ENCODE measurements at regions not wholly inside any gene's neighbourhood (a gene's known extent, or its start where the extent isn't known, plus 50 kb on each side); places are given as distances from the start of the nearest gene placed in this dataset.
"Not testable (repeated sequence)": the region's sequence is repeated elsewhere in the genome, so short reads cannot be mapped to it uniquely, and the experiment has no call there.

DNA sequence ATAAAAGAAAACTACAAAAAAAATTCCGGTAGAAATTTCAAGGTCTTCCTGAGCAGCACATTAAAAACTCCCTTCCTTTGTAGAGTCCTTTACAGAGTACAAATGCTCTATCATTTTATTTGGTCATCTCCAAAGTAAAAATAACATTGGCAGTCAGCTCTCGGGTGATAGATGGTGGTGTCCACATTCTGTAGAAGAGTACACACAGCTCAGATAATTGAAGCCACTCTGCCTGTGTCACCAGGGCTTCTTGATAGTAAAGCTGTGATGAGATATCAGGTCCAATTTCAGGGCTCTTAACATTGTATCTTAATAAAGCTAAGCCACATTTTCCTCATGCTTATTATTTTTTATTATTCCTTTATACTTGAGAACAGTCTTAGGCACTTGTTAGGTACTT is 371.6 kb downstream of the TAFA4 start:
- no peak for DNase-seq (ENCODE audit: low read depth)
- H3K4me3 ChIP-seq (ENCODE audit: low read depth, low read length) = no peak overlapping the region
- TF ChIP-seq, protein P1, sequence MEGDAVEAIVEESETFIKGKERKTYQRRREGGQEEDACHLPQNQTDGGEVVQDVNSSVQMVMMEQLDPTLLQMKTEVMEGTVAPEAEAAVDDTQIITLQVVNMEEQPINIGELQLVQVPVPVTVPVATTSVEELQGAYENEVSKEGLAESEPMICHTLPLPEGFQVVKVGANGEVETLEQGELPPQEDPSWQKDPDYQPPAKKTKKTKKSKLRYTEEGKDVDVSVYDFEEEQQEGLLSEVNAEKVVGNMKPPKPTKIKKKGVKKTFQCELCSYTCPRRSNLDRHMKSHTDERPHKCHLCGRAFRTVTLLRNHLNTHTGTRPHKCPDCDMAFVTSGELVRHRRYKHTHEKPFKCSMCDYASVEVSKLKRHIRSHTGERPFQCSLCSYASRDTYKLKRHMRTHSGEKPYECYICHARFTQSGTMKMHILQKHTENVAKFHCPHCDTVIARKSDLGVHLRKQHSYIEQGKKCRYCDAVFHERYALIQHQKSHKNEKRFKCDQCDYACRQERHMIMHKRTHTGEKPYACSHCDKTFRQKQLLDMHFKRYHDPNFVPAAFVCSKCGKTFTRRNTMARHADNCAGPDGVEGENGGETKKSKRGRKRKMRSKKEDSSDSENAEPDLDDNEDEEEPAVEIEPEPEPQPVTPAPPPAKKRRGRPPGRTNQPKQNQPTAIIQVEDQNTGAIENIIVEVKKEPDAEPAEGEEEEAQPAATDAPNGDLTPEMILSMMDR (IDR thresholded peaks at IDR 0.05; ENCODE audit: low read depth, low read length) = no peak
- TF ChIP-seq, protein P2, sequence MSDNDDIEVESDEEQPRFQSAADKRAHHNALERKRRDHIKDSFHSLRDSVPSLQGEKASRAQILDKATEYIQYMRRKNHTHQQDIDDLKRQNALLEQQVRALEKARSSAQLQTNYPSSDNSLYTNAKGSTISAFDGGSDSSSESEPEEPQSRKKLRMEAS (IDR thresholded peaks at IDR 0.05; ENCODE audit: low read depth, low read length) = no peak
- no peak for TF ChIP-seq MYC (IDR thresholded peaks at IDR 0.05; ENCODE audit: low read depth, low read length)

DNA sequence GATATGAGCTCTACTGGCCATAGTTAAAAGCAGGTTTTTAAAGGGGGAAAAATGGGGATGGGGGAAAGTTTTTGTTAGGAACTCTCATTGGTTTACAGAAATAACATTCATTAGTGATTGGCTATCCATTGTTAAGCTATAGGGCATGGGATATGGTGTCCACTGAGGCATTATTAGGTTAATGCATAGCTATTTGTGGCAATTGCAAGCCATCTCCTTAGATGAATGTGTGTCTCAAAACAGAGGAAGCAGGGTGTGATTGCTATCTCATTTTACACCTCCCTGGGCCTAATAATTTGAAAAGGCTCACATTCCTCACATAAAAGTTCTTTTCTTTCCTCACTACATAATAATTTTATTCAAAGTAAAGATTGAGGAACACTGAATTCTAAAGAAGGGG is 396.6 kb downstream of the TAFA4 start:
- DNase-seq (ENCODE audit: low read depth) = no peak
- TF ChIP-seq, protein P2 (IDR thresholded peaks at IDR 0.05; ENCODE audit: low read depth, low read length) = no peak
- TF ChIP-seq, protein P1 (IDR thresholded peaks at IDR 0.05; ENCODE audit: low read depth, low read length) = no peak
- TF ChIP-seq MYC (IDR thresholded peaks at IDR 0.05; ENCODE audit: low read depth, low read length) (no peak), POLR2A (IDR thresholded peaks at IDR 0.05; ENCODE audit: extremely low read depth, insufficient read length) (no peak)
- H3K4me3 ChIP-seq (ENCODE audit: low read depth, low read length) = no peak overlapping the region

DNA sequence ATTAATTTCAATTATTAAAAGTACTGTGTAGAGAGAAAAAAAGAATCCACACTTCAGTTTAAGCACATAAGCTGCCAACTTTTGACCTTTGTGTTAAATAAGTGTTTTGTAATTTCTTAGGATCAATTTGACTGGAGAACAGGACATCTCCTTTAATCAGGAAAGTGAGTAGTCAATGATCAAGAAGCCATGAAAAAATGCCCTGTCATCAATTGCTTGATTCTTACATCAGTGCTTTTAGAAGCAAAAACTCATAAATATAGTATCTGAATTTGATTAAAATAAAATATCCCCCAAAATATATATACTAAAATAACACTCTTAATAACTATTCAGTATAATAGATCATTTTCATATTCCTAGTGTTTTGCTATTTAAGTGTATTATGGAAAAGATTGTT is 409.0 kb downstream of the TAFA4 start:
- TF ChIP-seq POLR2A (IDR thresholded peaks at IDR 0.05; ENCODE audit: extremely low read depth, insufficient read length) = no peak
- TF ChIP-seq MYC (IDR thresholded peaks at IDR 0.05; ENCODE audit: low read depth, low read length) = no peak
- TF ChIP-seq, protein P2 (IDR thresholded peaks at IDR 0.05; ENCODE audit: low read depth, low read length) = no peak
- H3K4me3 ChIP-seq (ENCODE audit: low read depth, low read length) = no peak overlapping the region
- DNase-seq (ENCODE audit: low read depth) = no peak

DNA sequence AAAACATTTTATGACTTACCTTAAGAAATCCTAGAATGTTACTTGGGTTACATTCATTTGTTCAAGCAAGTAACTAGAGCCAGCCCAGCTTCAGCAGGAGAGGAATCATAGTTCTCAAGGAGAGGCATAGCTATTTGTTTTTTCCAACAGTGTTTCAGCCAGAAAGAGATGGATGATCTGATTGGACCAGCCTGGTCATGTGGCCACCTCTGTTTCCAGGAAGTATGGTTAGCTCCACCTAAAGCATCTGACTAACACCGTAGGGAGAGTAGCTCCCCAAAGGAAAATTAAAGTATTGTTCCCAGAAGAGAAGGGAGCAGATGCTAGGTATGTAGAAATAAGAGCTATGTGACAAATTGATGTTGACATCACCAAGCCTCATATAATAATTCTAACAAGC is 417.1 kb downstream of the TAFA4 start:
- TF ChIP-seq, protein P2 (IDR thresholded peaks at IDR 0.05; ENCODE audit: low read depth, low read length) = no peak
- TF ChIP-seq MYC (IDR thresholded peaks at IDR 0.05; ENCODE audit: low read depth, low read length) (no peak), POLR2A (IDR thresholded peaks at IDR 0.05; ENCODE audit: extremely low read depth, insufficient read length) (no peak)
- TF ChIP-seq, protein P1 (IDR thresholded peaks at IDR 0.05; ENCODE audit: low read depth, low read length) = no peak
- no peak for DNase-seq (ENCODE audit: low read depth)
- no peak overlapping the region for H3K4me3 ChIP-seq (ENCODE audit: low read depth, low read length)

DNA sequence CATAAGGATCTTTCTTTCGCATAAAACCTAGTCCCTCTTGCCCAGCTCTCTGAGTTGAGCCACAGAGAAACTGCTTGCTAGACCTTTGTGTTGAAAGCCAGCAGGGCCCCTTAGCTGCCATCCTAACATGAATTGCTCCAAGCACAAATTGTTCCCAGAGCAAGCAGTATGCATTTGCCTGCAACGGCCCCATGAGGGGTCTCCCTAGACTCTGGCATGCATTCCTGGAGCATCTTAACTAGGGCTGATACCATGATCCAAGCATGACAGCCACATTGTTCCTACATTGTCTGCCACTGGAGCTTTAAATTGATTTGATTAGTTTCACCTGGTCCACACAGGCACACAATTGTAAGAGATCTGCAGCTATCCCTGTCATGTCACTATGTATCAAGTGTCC is 428.1 kb downstream of the TAFA4 start:
- no peak overlapping the region for H3K4me3 ChIP-seq (ENCODE audit: low read depth, low read length)
- no peak for TF ChIP-seq MYC (IDR thresholded peaks at IDR 0.05; ENCODE audit: low read depth, low read length)
- TF ChIP-seq POLR2A (IDR thresholded peaks at IDR 0.05; ENCODE audit: extremely low read depth, insufficient read length) = no peak
- no peak for DNase-seq (ENCODE audit: low read depth)

DNA sequence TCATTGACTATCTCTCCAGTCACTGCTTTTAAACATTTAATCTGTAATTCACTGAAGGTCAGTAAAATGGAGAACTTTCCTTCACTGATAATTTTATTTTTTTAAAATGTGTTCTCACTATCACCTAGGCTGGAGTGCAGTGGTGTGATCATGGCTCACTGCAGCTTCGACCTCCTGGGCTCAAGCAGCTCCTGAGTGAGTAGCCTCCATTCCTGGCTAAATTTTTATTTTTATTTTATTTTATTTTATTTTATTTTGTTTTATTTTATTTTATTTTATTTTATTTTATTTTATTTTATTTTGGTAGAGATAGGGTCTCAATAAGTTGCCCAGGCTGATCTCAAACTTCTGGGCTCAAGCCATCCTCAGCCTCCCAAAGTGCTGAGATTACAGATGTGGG is 446.5 kb downstream of the TAFA4 start:
- H3K4me3 ChIP-seq (ENCODE audit: low read depth, low read length); DNase-seq (ENCODE audit: low read depth): not testable (repeated sequence)

DNA sequence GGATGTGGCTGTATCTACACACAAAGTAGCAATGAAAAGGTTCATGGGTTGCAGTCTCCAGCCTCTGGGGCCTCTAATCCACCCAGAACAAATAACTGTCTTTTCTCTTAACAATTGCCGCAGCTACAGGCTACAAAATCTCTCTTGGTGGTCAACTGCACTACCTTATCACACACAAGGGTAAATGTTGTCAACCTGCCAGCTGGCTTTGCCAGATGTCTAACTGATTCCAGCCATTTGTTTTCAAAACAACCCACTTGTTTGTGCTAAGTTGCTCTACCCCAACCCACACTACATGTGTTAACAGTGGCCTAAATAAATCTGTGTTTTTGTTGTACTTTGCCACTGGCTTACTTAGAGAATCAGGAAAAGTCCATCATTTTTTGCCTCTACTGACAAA is 447.3 kb downstream of the TAFA4 start:
- TF ChIP-seq, protein P2 (IDR thresholded peaks at IDR 0.05; ENCODE audit: low read depth, low read length) = no peak
- no peak for TF ChIP-seq MYC (IDR thresholded peaks at IDR 0.05; ENCODE audit: low read depth, low read length)
- TF ChIP-seq, protein P1 (IDR thresholded peaks at IDR 0.05; ENCODE audit: low read depth, low read length) = no peak
- no peak for TF ChIP-seq POLR2A (IDR thresholded peaks at IDR 0.05; ENCODE audit: extremely low read depth, insufficient read length)
- no peak for DNase-seq (ENCODE audit: low read depth)
- H3K4me3 ChIP-seq (ENCODE audit: low read depth, low read length) = no peak overlapping the region

All from NB4 (cell line).